DMS 273 (cell line): ENCODE measurements at regions not wholly inside any gene's neighbourhood (a gene's known extent, or its start where the extent isn't known, plus 50 kb on each side); places are given as distances from the start of the nearest gene placed in this dataset.

Experiments used
- DNase-seq: peaks from one replicate; lab custom pipeline; 2025; ENCODE audit not compliant: unreplicated experiment; lab: John Stamatoyannopoulos, UW

DNA sequence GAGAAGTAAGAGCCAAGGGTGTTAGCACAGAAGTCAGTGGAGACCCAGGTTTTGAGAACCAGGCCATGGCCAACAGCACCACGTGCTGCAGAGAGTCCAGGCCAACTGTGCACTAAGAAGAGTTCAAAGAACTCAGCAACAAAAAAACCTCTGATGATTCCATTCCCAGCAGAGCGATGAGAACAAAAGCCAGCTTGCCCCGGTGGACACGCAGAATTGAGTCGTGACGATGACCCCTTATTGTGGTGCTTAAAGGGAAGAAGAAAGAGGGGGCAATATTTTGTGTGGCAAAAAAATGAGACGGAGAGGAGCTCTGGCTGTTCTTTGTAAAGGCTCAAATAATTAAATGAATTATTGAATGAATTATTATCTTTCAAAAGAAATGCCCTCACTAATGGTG lies 468.3 kb upstream of the AUTS2 start:
- no peak for DNase-seq

DNA sequence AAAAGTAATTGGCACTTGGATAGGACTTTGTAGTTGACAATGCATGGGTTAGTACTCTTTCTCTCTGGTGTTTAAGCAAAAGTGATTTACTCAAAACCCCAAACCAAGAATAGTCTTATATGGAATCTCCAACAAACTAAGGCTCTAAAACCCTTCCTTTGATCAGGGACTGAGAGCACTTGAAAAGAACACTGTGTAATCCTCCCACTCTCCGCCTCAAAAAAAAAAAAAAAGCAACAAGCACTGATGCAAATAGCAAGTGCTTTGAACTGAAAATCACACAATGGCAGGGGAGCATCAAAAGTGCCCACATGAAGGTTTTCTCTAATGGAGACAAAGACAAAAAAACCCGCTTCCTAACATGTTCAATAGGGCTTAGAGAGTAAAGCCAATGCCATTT lies 467.9 kb upstream of the AUTS2 start:
- no peak for DNase-seq

DNA sequence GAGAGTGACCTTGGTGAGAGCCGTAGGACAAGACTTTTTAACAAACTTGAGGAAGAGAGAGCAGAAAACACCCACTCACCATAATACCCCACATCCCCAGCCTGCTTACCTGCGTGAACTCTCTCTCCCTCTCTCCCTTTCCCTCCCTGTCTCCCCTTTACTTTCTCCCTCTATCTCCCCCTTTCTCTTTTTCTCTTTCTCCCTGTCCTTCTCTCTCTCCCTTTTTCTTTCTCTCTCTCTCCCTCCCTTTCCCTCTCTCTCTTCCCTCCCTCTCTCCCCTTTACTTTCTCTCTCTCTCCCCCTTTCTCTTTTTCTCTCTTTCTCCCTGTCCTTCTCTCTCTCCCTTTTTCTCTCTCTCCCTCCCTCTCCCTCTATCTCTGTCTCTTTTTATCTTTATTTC lies 464.0 kb upstream of the AUTS2 start:
- no peak for DNase-seq

DNA sequence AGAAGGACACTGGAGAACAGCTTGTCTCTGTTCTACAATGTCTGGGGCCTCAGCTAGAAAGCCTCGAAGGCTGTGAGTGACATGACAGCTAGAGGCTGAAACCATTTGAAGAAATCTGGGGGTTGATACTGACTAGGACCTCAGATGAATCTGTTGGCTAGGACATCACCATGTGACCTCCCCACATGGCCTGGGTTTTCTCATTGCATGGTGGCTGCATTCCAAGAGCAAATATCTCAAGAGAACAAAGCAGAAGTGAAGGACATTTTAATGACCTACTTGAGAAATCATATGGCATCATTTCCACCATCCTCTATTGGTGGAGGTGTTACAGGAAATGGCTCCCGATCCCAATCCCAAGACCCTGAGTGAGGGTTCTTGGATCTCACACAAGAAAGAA lies 450.6 kb upstream of the AUTS2 start:
- DNase-seq, result no peak

DNA sequence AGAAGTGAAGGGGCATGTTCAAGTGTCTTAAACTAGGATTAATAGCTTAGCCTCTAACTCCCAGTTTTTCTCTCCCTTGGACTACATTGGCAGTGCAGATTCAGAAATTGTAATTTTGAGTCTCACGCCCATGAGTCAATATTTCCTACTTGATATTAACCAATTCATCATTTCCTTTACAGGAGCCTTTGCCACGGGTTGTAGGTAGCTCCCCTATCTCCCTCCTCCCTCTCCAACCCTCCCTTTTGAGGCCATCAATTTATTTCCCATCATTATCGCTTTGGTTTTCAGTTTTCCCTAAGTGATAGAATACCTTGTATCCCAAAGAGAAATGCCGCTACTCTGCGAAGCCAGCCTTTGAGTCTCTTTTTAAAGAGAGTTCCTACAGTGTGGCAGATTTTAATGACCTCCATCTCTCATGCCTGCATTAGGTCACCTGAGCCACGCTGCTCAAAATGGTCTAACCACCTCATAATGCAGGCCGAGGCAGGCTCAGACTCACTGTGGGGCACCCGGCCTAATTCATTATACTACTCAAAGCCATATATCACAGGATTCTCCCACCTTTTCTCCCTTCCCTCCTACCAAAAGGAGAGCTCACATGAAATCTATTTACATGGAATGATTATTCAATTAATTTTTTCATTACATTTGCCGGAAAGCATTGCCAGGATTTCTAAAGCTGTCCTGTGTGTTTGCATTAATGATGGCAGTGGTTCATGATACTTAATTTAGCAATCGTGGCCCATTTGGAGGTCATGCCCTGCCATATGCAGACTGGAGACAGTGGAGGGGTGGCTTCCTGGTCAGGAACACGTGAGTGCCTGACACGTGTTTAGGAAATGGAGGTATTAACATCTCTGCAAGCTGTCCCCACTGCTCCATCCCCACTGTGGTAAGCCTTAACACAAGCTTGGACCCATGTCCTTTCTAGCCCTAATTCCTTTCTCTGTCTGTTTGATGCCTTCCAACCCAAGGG lies 448.2 kb upstream of the AUTS2 start:
- no peak for DNase-seq

DNA sequence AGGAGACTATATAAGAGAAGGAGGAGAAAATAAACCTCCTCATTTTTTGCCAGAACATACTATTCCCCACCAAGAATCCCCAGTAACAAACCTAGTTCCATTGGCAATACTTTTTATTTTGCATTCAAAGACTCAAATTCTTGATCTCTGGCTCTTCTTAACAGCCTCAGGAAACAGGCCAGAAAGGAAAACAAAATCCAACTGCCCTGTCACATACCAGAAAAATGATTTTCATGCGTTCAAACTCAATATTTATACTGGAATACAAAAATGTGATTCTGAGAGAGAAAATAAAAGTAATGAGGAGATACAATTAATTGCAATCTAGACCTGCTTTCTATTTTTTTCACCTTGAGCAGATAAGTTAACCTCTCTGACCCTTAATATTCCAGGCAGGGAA lies 435.9 kb upstream of the AUTS2 start:
- no peak for DNase-seq

DNA sequence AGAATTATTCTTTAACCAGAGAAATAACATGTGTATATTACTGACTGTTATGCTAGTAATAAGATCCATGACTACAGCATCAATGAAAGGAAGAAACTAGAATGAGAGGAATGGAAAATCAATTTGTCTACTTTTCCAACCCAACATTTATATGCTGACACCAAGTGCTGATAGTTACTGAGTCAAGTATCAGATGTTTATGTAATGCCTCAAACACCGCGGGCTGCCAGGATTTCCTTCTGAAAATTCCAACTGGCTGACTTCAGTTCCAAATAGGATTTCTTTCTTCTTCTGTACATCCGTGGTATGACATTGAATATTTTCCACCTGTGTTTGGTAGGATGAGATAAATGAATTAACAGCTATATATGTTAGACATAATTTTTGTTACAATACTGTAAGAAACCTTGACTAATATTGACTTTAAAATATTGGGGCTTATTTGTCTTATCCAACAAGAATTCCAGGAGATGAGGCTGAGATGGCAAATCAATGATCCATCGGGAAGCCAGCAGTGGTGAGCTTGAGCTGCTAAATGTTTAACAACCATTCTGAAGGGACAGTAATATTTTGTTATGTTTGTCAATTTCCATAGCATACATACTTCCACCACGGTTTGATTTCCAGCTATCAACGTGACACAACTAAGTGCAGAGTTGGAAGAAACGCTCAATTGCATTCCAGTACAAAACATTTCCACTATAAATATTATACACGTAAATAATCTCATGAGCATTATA lies 435.2 kb upstream of the AUTS2 start:
- DNase-seq, result no peak

DNA sequence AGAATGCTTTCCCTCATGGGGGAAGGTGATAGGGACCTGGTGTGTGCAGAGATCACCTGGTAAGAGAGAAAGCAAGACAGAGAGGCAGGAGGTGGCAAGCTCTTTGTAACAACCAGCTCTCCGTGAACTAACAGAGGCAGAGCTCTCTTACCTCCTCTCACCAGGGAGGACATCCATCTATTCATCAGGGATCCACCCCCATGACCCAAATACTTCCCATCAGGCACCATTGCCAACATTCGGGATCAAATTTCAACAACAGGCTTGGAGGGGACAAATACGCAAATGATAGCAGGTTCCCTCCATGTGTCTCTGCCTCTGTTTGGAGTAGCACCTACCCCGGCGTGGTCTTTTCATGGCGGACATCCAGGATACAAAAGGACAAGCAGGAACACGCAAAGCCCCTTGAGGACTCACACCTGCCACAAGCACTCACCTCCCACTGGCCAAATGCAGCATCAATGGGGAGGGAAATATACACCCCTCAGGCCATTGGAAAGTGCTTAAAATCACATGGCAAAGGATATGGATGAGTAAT lies 431.2 kb upstream of the AUTS2 start:
- DNase-seq, result peak; percentile 36

DNA sequence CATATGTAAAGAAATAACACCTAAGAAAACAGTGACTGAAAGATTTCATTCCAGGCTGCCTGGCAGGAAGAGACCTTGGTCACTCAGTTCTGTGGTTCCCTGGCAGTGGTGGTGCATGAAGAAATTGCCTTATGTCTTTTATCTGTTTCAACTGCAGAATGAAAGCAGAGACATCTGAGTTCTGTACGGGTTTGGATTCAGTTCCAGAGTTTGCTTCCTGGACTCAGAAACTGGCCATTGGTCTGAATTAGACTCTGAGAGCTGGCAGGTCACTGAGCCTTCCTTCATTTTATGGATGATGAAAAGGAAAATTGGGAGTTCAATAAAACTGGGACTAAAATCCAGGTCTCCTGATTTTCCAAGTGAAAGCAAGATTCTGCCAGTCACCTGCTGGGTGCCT lies 428.9 kb upstream of the AUTS2 start:
- DNase-seq, result no peak

DNA sequence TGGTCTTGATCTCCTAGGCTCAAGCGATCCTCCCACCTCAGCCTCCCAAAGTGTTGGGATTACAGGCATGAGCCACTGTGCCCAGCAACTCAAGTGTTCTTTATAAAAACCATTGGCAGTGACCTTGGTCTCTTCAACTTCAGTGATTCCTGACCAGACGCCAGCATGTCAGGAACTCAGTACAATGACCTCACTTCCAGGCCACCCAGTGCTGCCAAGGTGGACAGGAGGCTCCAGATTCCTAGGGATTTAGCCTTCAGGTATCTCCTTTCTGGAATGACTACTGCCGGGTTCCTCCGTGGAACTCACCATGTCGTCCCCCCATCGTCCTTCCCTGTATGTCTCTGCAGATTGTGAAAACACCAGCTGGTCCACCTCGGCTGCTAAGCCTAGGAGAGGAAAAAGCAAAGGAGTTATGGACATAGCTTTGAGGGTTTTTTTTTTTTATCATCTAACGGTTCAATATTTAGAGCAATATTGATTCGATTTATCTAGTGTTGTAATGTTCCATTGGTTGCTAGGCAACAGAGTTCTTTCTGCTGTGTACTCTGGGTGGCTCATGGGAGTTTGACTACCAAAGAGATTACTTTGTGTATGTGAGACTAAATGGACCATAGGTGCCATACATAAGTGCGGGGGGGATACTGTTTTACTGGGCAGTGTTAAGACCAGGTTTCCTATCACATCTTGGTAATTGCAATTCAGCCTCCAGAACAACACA lies 425.8 kb upstream of the AUTS2 start:
- peak; percentile 22 for DNase-seq

DNA sequence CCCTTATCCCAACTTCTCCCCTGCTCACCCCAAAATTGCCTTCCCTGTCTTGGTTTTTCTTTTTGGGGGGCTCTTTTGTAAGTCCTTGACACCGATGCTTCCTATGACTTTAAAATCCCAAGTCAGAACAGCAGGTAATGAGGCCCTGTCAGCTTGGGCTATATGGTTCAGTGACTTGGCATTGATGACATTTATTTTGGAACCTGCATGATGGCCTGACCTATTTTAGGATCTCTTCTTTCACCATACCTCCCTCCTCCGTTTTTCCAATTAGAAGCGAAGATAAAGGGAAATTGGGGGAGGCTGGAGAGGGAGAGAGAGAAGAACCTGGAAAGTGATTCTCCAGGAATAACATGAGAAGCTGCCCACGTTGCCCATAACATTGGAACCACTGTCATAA lies 424.9 kb upstream of the AUTS2 start:
- DNase-seq, result no peak

DNA sequence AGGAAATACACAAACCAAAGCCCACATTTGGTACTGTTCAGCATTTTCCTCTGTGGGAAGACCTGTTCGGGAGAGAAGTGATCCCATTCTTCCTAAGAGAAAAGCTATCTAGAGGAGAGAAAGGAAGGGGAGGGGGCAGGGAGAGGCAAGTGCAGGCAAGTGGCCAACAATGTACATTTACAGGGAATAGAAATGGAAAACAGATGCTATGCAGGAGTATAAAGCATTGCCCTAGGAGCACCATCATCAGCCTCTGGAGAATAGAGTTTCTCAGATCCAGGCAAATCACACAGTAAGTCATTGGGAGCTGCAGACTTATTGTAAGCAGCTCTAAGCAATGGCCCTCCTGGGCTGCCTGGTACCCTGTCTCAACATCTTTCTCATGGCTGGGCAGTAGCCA lies 424.4 kb upstream of the AUTS2 start:
- no peak for DNase-seq

DNA sequence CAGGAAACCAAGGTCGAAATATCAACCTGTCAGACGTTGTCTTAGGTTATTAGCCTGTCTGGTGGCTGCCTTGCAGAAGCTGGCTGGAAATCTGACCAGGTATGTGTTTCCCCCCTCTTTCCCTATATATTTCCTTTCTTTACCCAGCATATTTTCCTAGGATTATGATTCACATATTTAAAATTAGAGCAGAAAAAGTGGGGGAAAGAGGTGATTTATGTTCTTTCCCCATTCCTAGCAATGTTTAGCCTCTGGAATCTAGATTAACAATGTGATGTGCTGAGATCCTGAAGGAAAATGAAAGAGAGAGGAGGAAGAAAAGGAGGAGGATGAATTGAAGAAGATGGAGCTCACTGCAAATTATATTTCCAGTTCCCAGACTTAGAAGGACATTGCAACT lies 421.4 kb upstream of the AUTS2 start:
- no peak for DNase-seq

DNA sequence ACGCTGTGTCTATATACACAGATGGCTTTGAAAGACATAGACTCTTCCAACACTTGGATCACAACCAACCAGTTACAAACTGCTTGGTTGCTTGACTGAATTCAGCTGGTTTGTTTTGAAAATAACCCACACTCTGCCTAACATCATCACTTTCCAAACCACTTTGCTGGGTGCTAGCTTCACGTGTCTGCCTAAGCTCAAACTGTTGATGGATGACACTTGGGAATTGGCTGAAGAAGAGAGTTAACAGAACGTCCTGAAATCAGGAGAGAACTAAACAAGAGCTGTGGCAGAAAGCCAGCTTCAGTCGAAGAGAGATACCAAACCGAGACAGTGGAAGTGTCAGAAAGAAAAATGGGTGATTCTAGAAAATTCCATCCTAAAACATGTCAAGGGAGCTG lies 420.8 kb upstream of the AUTS2 start:
- DNase-seq, result no peak

DNA sequence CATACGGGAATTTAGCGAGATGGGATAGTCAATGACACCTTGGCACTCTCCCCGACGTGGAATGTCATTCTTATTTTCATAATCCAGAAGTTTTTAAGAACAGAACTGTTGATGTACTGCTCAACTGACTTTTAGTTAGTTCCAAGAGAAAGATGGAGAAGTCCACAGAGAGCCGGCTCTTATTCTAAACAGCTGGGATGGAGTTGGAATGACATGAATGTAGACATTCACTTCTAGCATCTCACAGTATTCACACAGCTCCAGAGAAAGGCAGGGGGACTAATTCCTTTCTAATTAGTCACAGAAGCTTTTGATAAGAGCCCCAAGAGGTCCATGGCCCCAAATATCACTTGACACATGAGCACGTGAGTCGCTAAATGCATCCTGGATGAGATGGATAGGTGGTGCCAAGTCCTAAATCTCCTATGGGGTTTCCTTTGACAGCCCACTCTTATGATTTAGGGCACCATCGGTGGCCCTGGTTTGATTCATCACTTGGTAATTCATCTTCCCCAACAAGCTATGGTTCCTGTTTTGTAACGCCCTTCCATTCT lies 420.3 kb upstream of the AUTS2 start:
- DNase-seq, result no peak

DNA sequence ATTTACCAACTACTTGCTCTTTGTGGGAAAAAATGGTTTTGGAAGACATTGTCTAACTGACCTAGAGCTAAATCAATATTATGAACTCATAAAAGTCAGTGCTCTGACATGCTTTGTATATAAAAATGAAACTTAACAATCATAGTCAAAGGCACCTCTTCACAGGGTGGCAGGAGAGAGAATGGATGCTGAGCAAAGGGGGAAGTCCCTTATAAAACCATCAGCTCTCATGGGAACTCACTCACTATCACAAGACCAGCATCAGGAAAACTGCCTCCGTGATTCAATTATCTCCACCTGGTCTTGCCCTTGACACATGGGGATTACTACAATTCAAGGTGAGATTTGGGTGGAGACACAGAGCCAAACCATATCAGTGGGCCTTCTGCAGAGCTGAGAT lies 417.6 kb upstream of the AUTS2 start:
- DNase-seq, result no peak

DNA sequence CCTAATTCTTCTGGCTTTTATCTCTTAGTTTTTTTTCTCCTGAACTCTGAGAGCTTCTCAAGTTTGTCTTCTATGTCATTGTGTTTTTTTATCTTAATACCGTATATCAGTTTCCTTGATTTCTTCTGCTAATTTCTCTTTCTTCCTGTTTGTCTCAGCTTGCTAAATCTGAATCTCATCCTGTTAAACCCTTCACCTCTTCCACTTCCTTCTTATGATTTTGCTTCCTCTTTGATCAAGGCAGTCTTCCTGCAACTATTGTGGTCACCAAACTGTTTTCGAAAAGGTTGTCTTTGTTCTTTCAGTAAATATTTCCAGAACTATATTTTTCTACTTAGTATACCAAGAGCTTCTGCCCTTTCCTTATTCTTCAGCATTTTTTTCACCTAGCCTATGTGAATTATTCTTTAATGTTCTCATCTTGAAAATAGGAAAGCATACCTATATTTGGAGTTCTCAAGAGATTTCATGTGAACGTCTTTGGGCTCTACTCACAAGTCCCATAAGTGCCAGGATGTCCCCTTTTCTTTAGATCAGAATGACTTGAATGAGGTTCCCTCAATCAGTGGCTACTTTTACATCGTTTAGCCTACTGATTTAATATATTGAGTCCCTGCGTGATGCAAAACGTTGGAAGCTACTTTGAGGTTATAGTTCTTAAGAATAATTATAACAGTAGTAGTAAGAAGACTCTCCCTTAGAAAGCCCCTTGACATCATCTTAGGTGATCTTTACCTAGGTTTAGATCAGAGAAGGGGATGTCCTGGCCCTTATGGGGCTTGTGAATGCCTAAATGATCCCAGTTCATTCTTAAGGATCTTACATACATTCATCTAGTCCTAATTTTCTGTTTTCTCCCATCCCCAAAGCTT lies 415.4 kb upstream of the AUTS2 start:
- no peak for DNase-seq

DNA sequence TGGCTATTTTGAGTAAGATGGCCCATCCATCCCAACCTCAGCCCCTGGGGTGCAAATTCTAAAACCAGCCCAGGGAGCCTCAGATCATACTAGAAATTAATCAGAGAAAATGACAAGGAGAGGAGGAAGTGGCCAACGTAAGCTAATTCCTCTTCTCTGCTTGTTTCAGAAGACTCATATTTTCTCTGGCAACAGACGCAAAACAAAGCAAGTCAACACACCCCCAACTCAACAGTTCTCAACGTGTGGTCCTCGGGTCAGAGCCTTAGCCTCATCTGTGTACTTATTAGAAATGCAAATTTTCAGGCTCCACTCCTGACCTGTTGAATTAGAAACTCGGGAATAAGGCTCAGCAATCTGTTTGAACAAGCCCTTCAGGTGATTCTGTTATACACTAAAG lies 413.9 kb upstream of the AUTS2 start:
- DNase-seq, result no peak

DNA sequence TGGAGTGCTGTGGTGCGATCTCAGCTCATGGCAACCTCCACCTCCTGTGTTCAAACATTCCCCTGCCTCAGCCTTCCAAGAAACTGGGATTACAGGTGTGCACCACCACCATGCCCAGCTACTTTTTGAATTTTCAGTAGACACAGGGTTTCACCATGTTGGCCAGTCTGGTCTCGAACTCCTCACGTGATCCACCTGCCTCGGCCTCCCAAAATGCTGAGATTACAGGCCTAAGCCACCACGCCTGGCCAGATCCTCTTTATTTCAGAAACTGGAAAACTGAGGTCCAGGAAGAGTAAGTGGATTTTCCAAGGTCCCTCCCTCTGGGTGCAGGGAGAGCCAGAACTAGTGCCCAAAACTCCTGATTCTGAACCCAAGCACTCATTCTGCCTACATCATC lies 413.1 kb upstream of the AUTS2 start:
- DNase-seq, result no peak

DNA sequence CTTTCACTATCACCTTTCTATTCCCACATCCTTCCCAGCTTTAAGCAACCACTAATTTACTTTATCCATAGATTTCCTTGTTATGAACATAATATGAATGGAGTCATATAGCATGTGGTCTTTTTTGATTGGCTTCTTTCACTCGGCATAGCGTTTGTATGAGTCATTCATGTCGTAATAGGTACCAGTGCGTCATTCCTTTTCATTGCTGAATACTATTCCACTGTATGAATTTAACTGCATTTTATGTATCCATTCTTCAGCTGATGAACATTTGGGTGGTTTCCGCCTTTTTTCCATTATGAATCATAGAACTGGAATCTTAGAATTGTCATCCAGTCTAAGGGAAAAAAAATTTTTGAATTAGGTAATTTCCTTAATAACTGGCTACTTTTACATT lies 411.3 kb upstream of the AUTS2 start:
- DNase-seq, result no peak
